ENCODE measurements at regions not wholly inside any gene's neighbourhood (a gene's known extent, or its start where the extent isn't known, plus 50 kb on each side); places are given as distances from the start of the nearest gene placed in this dataset.

- Histone ChIP-seq H3K27ac (ENCODE audit: low read depth, low read length) (no peak overlapping the region), H3K27me3 (ENCODE audit: control insufficient read depth, insufficient read depth, low read length) (no peaks in the 10 kb centered on the region), H3K4me3 (ENCODE audit: low read length) (no peak overlapping the region), H3K4me1 (ENCODE audit: control insufficient read depth, insufficient read depth, low read length) (no peaks in the 10 kb centered on the region), H3K36me3 (ENCODE audit: control insufficient read depth, insufficient read depth, low read length) (no peaks in the 10 kb centered on the region), H3K9ac (ENCODE audit: low read length) (no peak overlapping the region)
These were observed 130.1 kb upstream of the MTHFD1L start for GRCh38 chr6:150735341-150735851.

GRCh38 chr6:150738092-150738629 lies 127.3 kb upstream of the MTHFD1L start:
- Histone ChIP-seq H3K9ac (ENCODE audit: low read length) (no peak overlapping the region), H3K4me1 (ENCODE audit: control insufficient read depth, insufficient read depth, low read length) (no peaks in the 10 kb centered on the region), H3K27ac (ENCODE audit: low read depth, low read length) (no peak overlapping the region)

GRCh38 chr6:150739711-150740349 lies 125.7 kb upstream of the MTHFD1L start:
- Histone ChIP-seq H3K4me1 (ENCODE audit: control insufficient read depth, insufficient read depth, low read length) (no peaks in the 10 kb centered on the region), H3K27me3 (ENCODE audit: control insufficient read depth, insufficient read depth, low read length) (no peaks in the 10 kb centered on the region), H3K9ac (ENCODE audit: low read length) (no peak overlapping the region), H3K27ac (ENCODE audit: low read depth, low read length) (no peak overlapping the region), H3K36me3 (ENCODE audit: control insufficient read depth, insufficient read depth, low read length) (no peaks in the 10 kb centered on the region), H3K4me3 (ENCODE audit: low read length) (no peak overlapping the region)

More at GRCh38 chr6:150738092-150738629, 127.3 kb upstream of the MTHFD1L start:
- Histone ChIP-seq H3K4me3 (ENCODE audit: low read length) (no peak overlapping the region), H3K36me3 (ENCODE audit: control insufficient read depth, insufficient read depth, low read length) (no peaks in the 10 kb centered on the region), H3K27me3 (ENCODE audit: control insufficient read depth, insufficient read depth, low read length) (no peaks in the 10 kb centered on the region)

- no peak overlapping the region for H3K4me3 ChIP-seq (ENCODE audit: low read length)
- no peaks in the 10 kb centered on the region for H3K27me3 ChIP-seq (ENCODE audit: control insufficient read depth, insufficient read depth, low read length)
- H3K9ac ChIP-seq (ENCODE audit: low read length) = no peak overlapping the region
- H3K4me1 ChIP-seq (ENCODE audit: control insufficient read depth, insufficient read depth, low read length) = no peaks in the 10 kb centered on the region
- H3K27ac ChIP-seq (ENCODE audit: low read depth, low read length) = no peak overlapping the region
- H3K36me3 ChIP-seq (ENCODE audit: control insufficient read depth, insufficient read depth, low read length) = no peaks in the 10 kb centered on the region
These were observed 125.0 kb upstream of the MTHFD1L start for GRCh38 chr6:150740453-150740852.

- Histone ChIP-seq H3K36me3 (ENCODE audit: control insufficient read depth, insufficient read depth, low read length) (no peaks in the 10 kb centered on the region), H3K4me1 (ENCODE audit: control insufficient read depth, insufficient read depth, low read length) (no peaks in the 10 kb centered on the region), H3K27ac (ENCODE audit: low read depth, low read length) (no peak overlapping the region), H3K27me3 (ENCODE audit: control insufficient read depth, insufficient read depth, low read length) (no peaks in the 10 kb centered on the region), H3K9ac (ENCODE audit: low read length) (no peak overlapping the region), H3K4me3 (ENCODE audit: low read length) (no peak overlapping the region)
These were observed 123.8 kb upstream of the MTHFD1L start for GRCh38 chr6:150741633-150742200.

GRCh38 chr6:150744522-150745260 lies 120.8 kb upstream of the MTHFD1L start:
- Histone ChIP-seq H3K4me3 (ENCODE audit: low read length) (no peak overlapping the region), H3K9ac (ENCODE audit: low read length) (no peak overlapping the region), H3K36me3 (ENCODE audit: control insufficient read depth, insufficient read depth, low read length) (no peaks in the 10 kb centered on the region), H3K27me3 (ENCODE audit: control insufficient read depth, insufficient read depth, low read length) (no peaks in the 10 kb centered on the region), H3K27ac (ENCODE audit: low read depth, low read length) (no peak overlapping the region), H3K4me1 (ENCODE audit: control insufficient read depth, insufficient read depth, low read length) (no peaks in the 10 kb centered on the region)

GRCh38 chr6:150745896-150746295 lies 119.6 kb upstream of the MTHFD1L start:
- H3K36me3 ChIP-seq (ENCODE audit: control insufficient read depth, insufficient read depth, low read length) = no peaks in the 10 kb centered on the region
- H3K4me1 ChIP-seq (ENCODE audit: control insufficient read depth, insufficient read depth, low read length) = no peaks in the 10 kb centered on the region
- no peak overlapping the region for H3K27ac ChIP-seq (ENCODE audit: low read depth, low read length)
- no peak overlapping the region for H3K4me3 ChIP-seq (ENCODE audit: low read length)
- no peak overlapping the region for H3K9ac ChIP-seq (ENCODE audit: low read length)
- H3K27me3 ChIP-seq (ENCODE audit: control insufficient read depth, insufficient read depth, low read length) = no peaks in the 10 kb centered on the region

- Histone ChIP-seq H3K27me3 (ENCODE audit: control insufficient read depth, insufficient read depth, low read length) (no peaks in the 10 kb centered on the region), H3K4me3 (ENCODE audit: low read length) (no peak overlapping the region), H3K36me3 (ENCODE audit: control insufficient read depth, insufficient read depth, low read length) (no peaks in the 10 kb centered on the region), H3K27ac (ENCODE audit: low read depth, low read length) (no peak overlapping the region), H3K9ac (ENCODE audit: low read length) (no peak overlapping the region), H3K4me1 (ENCODE audit: control insufficient read depth, insufficient read depth, low read length) (no peaks in the 10 kb centered on the region)
These were observed 118.3 kb upstream of the MTHFD1L start for GRCh38 chr6:150747155-150747554.

GRCh38 chr6:150749091-150749670 lies 116.3 kb upstream of the MTHFD1L start:
- peaks cover 3% of the 10 kb centered on the region for H3K4me1 ChIP-seq (ENCODE audit: control insufficient read depth, insufficient read depth, low read length)
- H3K27me3 ChIP-seq (ENCODE audit: control insufficient read depth, insufficient read depth, low read length) = no peaks in the 10 kb centered on the region
- H3K4me3 ChIP-seq (ENCODE audit: low read length) = no peak overlapping the region
- no peak overlapping the region for H3K27ac ChIP-seq (ENCODE audit: low read depth, low read length)
- H3K36me3 ChIP-seq (ENCODE audit: control insufficient read depth, insufficient read depth, low read length) = no peaks in the 10 kb centered on the region
- no peak overlapping the region for H3K9ac ChIP-seq (ENCODE audit: low read length)

- Histone ChIP-seq H3K4me3 (ENCODE audit: low read length) (no peak overlapping the region), H3K27me3 (ENCODE audit: control insufficient read depth, insufficient read depth, low read length) (no peaks in the 10 kb centered on the region), H3K9ac (ENCODE audit: low read length) (no peak overlapping the region), H3K4me1 (ENCODE audit: control insufficient read depth, insufficient read depth, low read length) (peaks cover 3% of the 10 kb centered on the region), H3K27ac (ENCODE audit: low read depth, low read length) (no peak overlapping the region), H3K36me3 (ENCODE audit: control insufficient read depth, insufficient read depth, low read length) (no peaks in the 10 kb centered on the region)
These were observed 114.2 kb upstream of the MTHFD1L start for GRCh38 chr6:150751296-150751695.

GRCh38 chr6:150752409-150752808 lies 113.1 kb upstream of the MTHFD1L start:
- no peaks in the 10 kb centered on the region for H3K27me3 ChIP-seq (ENCODE audit: control insufficient read depth, insufficient read depth, low read length)
- no peaks in the 10 kb centered on the region for H3K36me3 ChIP-seq (ENCODE audit: control insufficient read depth, insufficient read depth, low read length)
- H3K27ac ChIP-seq (ENCODE audit: low read depth, low read length) = no peak overlapping the region
- no peak overlapping the region for H3K4me3 ChIP-seq (ENCODE audit: low read length)
- H3K4me1 ChIP-seq (ENCODE audit: control insufficient read depth, insufficient read depth, low read length) = peaks cover 3% of the 10 kb centered on the region
- no peak overlapping the region for H3K9ac ChIP-seq (ENCODE audit: low read length)

- Histone ChIP-seq H3K9ac (ENCODE audit: low read length) (no peak overlapping the region), H3K4me3 (ENCODE audit: low read length) (no peak overlapping the region), H3K4me1 (ENCODE audit: control insufficient read depth, insufficient read depth, low read length) (peaks cover 3% of the 10 kb centered on the region), H3K27me3 (ENCODE audit: control insufficient read depth, insufficient read depth, low read length) (no peaks in the 10 kb centered on the region), H3K36me3 (ENCODE audit: control insufficient read depth, insufficient read depth, low read length) (no peaks in the 10 kb centered on the region), H3K27ac (ENCODE audit: low read depth, low read length) (no peak overlapping the region)
These were observed 112.0 kb upstream of the MTHFD1L start for GRCh38 chr6:150753371-150754064.
